NT2/D1 (cell line): ENCODE measurements at regions not wholly inside any gene's neighbourhood (a gene's known extent, or its start where the extent isn't known, plus 50 kb on each side); places are given as distances from the start of the nearest gene placed in this dataset.

Source experiments
- SUZ12 ChIP-seq: IDR thresholded peaks from 2 replicates; pipeline ENCODE4 v1.6.1; 2011; ENCODE audit not compliant: insufficient read length, insufficient read depth; ENCODE audit errors: extremely low read depth
- ZNF274 ChIP-seq: IDR thresholded peaks from 2 replicates; pipeline ENCODE4 v1.6.1; 2011; ENCODE audit warnings: mild to moderate bottlenecking, low read depth, low read length

DNA sequence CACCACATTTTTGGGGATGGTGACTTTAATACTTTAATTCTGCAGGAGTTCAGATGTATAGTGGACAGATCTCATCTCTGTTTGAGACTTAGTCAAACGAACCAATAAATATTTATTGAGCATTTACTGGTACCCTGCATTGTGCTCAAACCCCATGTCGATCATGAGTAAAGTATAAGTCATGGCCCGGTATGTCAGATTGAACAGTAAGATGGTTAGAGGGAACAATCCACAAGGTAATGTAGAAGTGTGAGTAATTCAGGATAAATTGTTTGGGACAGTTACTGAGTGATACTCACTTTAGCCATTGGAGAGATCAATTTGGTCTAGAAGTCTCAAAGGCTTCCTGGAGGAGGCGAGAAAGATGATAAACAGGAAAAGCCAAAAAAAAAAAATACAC lies 265.5 kb upstream of the C2CD4B start:
- no peak for TF ChIP-seq SUZ12
- TF ChIP-seq ZNF274, result no peak
